ENCODE measurements at regions not wholly inside any gene's neighbourhood (a gene's known extent, or its start where the extent isn't known, plus 50 kb on each side); places are given as distances from the start of the nearest gene placed in this dataset.
A peak's percentile ranks its signal among the peaks of the same experiment; 100 is the strongest.

DNA sequence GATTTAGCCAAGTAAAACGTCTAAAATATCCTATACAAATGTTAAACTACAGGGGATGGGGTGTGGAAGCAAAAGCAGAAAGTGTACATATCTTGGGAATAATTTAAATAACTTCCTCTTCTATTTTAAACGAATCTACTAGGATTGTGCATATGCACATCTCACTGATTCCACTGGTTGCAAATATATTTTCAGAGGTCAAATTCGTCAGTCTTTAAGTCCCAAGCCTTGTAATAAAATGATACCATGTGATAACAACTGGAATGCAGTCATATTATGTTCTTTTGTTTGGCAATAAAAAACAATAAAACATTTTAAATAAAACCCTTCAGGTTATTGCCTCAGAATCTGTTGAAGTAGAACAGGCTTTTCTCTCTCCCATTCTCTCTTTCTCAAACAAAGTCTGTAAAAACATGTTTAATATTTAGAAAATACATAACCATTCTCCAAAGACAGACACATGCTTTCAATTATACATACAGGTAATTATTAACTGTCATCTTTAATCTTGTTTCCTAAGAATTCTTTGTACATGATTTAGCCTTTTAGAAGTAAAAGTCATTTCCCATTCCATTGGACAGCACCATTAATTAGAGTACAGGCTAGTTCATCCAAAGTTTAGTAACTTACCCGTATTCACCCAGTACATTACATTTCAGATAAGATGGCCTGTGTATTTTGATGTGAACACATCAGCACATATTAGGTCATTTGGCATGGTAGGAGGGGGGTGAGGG is 421.1 kb downstream of the PCDH7 start:
- TF ChIP-seq, protein P1, sequence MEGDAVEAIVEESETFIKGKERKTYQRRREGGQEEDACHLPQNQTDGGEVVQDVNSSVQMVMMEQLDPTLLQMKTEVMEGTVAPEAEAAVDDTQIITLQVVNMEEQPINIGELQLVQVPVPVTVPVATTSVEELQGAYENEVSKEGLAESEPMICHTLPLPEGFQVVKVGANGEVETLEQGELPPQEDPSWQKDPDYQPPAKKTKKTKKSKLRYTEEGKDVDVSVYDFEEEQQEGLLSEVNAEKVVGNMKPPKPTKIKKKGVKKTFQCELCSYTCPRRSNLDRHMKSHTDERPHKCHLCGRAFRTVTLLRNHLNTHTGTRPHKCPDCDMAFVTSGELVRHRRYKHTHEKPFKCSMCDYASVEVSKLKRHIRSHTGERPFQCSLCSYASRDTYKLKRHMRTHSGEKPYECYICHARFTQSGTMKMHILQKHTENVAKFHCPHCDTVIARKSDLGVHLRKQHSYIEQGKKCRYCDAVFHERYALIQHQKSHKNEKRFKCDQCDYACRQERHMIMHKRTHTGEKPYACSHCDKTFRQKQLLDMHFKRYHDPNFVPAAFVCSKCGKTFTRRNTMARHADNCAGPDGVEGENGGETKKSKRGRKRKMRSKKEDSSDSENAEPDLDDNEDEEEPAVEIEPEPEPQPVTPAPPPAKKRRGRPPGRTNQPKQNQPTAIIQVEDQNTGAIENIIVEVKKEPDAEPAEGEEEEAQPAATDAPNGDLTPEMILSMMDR (IDR thresholded peaks at IDR 0.05; ENCODE audit: low read depth, low read length): no peak
- H3K9me3 ChIP-seq (ENCODE audit: low read depth): no peaks in the 10 kb centered on the region
- H3K27ac ChIP-seq: no peak overlapping the region
- no peaks in the 10 kb centered on the region for H3K4me1 ChIP-seq (ENCODE audit: low read depth)
- no peak overlapping the region for H3K4me3 ChIP-seq
- H3K36me3 ChIP-seq: peaks cover 30% of the 10 kb centered on the region
- H3K27me3 ChIP-seq: no peaks in the 10 kb centered on the region
- no peak for DNase-seq (ENCODE audit: low read depth in 1 of 2, low spot score in 1 of 2)

DNA sequence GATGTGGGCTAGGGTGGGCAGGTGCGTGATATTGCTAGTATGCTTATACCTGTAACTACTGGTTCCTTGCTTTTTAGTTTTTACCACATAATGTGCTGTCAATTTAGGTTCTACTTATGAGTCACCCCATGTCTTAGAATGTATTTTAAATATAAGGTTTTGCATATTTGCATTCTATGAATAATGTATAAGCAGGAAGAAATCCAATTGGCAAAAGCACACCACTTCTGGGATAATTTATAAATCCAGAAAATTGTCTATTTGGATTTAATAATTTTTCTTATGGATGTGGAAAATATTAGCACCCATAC is 421.6 kb downstream of the PCDH7 start:
- Histone ChIP-seq H3K4me1 (ENCODE audit: low read depth) (no peaks in the 10 kb centered on the region), H3K27me3 (no peaks in the 10 kb centered on the region), H3K9me3 (ENCODE audit: low read depth) (no peaks in the 10 kb centered on the region), H3K4me3 (no peak overlapping the region), H3K36me3 (peaks cover 30% of the 10 kb centered on the region), H3K27ac (no peak overlapping the region)
- TF ChIP-seq, protein P1 (IDR thresholded peaks at IDR 0.05; ENCODE audit: low read depth, low read length): no peak
- no peak for DNase-seq (ENCODE audit: low read depth in 1 of 2, low spot score in 1 of 2)

DNA sequence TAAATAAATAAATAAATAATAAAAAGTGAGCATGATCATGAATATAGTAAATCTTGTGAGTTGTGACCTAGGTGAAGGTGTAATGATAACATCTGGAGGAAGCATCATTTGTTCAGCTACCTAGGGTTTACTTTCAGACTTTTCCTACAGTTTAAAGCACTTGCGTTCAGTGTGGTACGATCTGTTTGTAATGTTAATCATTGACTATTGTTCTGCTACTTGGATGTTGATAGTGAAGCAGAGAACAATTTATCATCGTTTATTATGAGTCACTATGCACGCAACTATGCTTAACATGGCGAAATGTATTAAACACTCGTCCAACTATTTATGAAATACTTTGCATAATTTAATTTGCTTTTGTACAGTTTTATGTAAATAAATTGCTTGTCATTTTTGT is 426.2 kb downstream of the PCDH7 start:
- Histone ChIP-seq H3K4me3 (no peak overlapping the region), H3K9me3 (ENCODE audit: low read depth) (no peaks in the 10 kb centered on the region), H3K4me1 (ENCODE audit: low read depth) (no peaks in the 10 kb centered on the region), H3K27ac (no peak overlapping the region), H3K27me3 (no peaks in the 10 kb centered on the region), H3K36me3 (peaks cover 30% of the 10 kb centered on the region)
- TF ChIP-seq, protein P1 (IDR thresholded peaks at IDR 0.05; ENCODE audit: low read depth, low read length): no peak
- DNase-seq (ENCODE audit: low read depth in 1 of 2, low spot score in 1 of 2): no peak

DNA sequence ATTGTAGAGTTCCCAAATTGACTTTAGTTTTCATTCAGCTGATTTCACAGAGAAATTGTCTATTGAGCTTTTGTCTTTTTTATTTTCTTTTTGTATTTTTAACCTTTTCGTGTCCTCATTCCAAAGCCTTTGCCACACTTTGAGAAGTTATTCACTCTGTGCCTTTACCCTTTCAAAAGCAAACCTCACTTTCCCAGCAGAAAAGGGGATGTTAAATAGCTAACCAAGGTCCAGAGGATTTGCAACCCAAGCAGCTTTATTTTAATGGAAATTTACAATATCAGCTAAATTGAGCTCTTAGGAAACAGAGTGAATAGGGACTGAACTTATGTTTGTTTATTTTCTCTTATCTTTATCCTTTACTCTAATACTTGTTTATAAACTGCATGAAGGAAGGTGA is 428.8 kb downstream of the PCDH7 start:
- no peaks in the 10 kb centered on the region for H3K4me1 ChIP-seq (ENCODE audit: low read depth)
- no peaks in the 10 kb centered on the region for H3K9me3 ChIP-seq (ENCODE audit: low read depth)
- peak overlapping the region; percentile 15 for H3K27ac ChIP-seq
- DNase-seq (ENCODE audit: low read depth in 1 of 2, low spot score in 1 of 2): no peak
- no peaks in the 10 kb centered on the region for H3K27me3 ChIP-seq
- peaks cover 14% of the 10 kb centered on the region for H3K36me3 ChIP-seq
- no peak overlapping the region for H3K4me3 ChIP-seq
- TF ChIP-seq, protein P1 (IDR thresholded peaks at IDR 0.05; ENCODE audit: low read depth, low read length): no peak

DNA sequence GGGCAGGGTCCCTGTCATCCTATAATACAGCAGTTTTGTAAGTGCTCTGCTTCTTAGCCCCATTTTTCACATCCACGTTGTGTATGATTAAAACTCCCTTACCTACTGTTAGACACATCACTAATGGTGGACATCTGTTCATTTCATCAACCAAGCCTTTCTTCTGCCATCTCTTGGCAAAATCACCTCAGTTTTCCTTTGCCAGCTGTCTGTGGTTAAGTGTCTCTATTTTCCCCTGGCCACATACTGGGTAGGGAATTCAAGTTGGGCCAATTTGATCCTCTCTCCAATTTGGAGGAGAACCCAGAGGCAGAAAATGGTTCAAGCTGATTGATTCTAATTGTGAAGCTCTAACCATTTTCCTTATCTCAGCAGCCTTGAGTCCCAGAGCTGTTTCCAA is 436.1 kb downstream of the PCDH7 start:
- DNase-seq (ENCODE audit: low read depth in 1 of 2, low spot score in 1 of 2): no peak
- TF ChIP-seq, protein P1 (IDR thresholded peaks at IDR 0.05; ENCODE audit: low read depth, low read length): no peak
- peaks cover 4% of the 10 kb centered on the region for H3K4me1 ChIP-seq (ENCODE audit: low read depth)
- no peaks in the 10 kb centered on the region for H3K9me3 ChIP-seq (ENCODE audit: low read depth)
- no peaks in the 10 kb centered on the region for H3K27me3 ChIP-seq
- H3K36me3 ChIP-seq: no peaks in the 10 kb centered on the region
- H3K27ac ChIP-seq: no peak overlapping the region
- H3K4me3 ChIP-seq: no peak overlapping the region
